ENCODE measurements at regions not wholly inside any gene's neighbourhood (a gene's known extent, or its start where the extent isn't known, plus 50 kb on each side); places are given as distances from the start of the nearest gene placed in this dataset.

GRCh38 chr3:152100491-152101132, 168.1 kb upstream of the MBNL1 start:
- Histone ChIP-seq H3K79me2 (ENCODE audit: insufficient read depth, low read length) (no peaks in the 10 kb centered on the region), H3K4me3 (ENCODE audit: low read length, poor library complexity, severe bottlenecking) (no peak overlapping the region), H3K36me3 (ENCODE audit: insufficient read depth, low read length) (no peaks in the 10 kb centered on the region), H3K27me3 (ENCODE audit: insufficient read depth, low read length, poor library complexity, severe bottlenecking) (no peaks in the 10 kb centered on the region), H3K9me2 (replicated peaks; ENCODE audit: low read depth, low read length) (no peaks in the 10 kb centered on the region), H3K9ac (ENCODE audit: low read depth, low read length, poor library complexity, severe bottlenecking) (no peak overlapping the region), H3K4me2 (ENCODE audit: low read depth, low read length, poor library complexity, severe bottlenecking) (no peak overlapping the region), H2AFZ (ENCODE audit: low read length) (no peak overlapping the region), H3K9me3 (ENCODE audit: insufficient read depth, low read depth, low read length) (no peaks in the 10 kb centered on the region), H3K4me1 (ENCODE audit: insufficient read depth, low read length, poor library complexity, severe bottlenecking) (no peaks in the 10 kb centered on the region), H3F3A (ENCODE audit: low read depth) (no peaks in the 10 kb centered on the region), H4K20me1 (ENCODE audit: insufficient read depth, low read length, poor library complexity, severe bottlenecking) (no peaks in the 10 kb centered on the region)
- TF ChIP-seq CTCF (conservative IDR thresholded peaks at IDR 0.05; ENCODE audit: low read length), result no peak

DNA sequence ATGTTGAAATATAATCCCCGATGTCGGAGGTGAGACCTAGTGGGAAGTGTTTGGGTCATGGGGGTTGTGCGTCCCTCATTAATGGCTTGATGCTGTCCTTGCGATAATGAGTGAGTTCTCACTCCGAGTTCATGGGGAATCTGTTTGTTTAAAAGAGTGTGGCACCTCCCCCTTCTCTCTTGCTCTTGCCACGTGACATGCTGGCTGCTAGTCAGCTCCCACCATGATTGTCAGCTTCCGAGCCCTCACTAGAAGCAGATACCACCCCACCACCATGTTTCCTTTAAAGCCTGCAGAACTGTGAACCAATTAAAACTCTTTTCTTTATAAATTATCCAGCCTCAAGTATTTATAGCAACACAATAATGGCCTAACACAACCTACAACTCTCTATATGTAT, 166.3 kb upstream of the MBNL1 start:
- Histone ChIP-seq H3F3A (ENCODE audit: low read depth) (no peaks in the 10 kb centered on the region), H3K9me3 (ENCODE audit: insufficient read depth, low read depth, low read length) (no peaks in the 10 kb centered on the region), H4K20me1 (ENCODE audit: insufficient read depth, low read length, poor library complexity, severe bottlenecking) (no peaks in the 10 kb centered on the region), H3K36me3 (ENCODE audit: insufficient read depth, low read length) (no peaks in the 10 kb centered on the region), H3K4me3 (ENCODE audit: low read length, poor library complexity, severe bottlenecking) (no peak overlapping the region), H2AFZ (ENCODE audit: low read length) (no peak overlapping the region), H3K9me2 (replicated peaks; ENCODE audit: low read depth, low read length) (no peaks in the 10 kb centered on the region), H3K9ac (ENCODE audit: low read depth, low read length, poor library complexity, severe bottlenecking) (no peak overlapping the region), H3K4me1 (ENCODE audit: insufficient read depth, low read length, poor library complexity, severe bottlenecking) (no peaks in the 10 kb centered on the region), H3K27me3 (ENCODE audit: insufficient read depth, low read length, poor library complexity, severe bottlenecking) (no peaks in the 10 kb centered on the region), H3K4me2 (ENCODE audit: low read depth, low read length, poor library complexity, severe bottlenecking) (no peak overlapping the region), H3K79me2 (ENCODE audit: insufficient read depth, low read length) (no peaks in the 10 kb centered on the region)
- TF ChIP-seq EZH2phosphoT487 (IDR thresholded peaks at IDR 0.05; ENCODE audit: borderline replicate concordance), result no peak
- TF ChIP-seq CTCF (conservative IDR thresholded peaks at IDR 0.05; ENCODE audit: low read length), result no peak

DNA sequence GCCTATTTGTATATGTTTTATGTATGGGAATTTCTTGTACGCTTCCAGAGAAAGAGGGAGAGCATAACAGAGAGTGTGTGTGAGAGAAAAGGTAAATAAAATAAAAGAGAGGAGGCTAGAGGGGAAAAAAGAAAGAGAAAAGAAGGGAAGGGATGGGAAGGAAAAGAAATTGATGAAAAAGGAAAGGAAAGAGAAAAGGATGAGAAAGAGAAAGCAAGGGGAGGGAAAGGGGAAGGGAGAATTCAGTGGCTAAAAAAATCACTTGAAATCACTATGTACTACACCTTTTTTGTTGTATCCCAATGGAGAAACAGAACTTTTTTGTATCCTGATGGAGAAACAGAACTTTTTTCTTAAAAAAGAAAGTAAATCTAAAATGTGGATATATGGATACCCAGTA, 165.5 kb upstream of the MBNL1 start:
- H2AFZ ChIP-seq (ENCODE audit: low read length), result no peak overlapping the region
- H3K9me2 ChIP-seq (replicated peaks; ENCODE audit: low read depth, low read length), result no peaks in the 10 kb centered on the region
- H3K9ac ChIP-seq (ENCODE audit: low read depth, low read length, poor library complexity, severe bottlenecking), result no peak overlapping the region
- no peaks in the 10 kb centered on the region for H3K79me2 ChIP-seq (ENCODE audit: insufficient read depth, low read length)
- H3K4me1 ChIP-seq (ENCODE audit: insufficient read depth, low read length, poor library complexity, severe bottlenecking), result no peaks in the 10 kb centered on the region
- H3K36me3 ChIP-seq (ENCODE audit: insufficient read depth, low read length), result no peaks in the 10 kb centered on the region
- TF ChIP-seq EZH2phosphoT487 (IDR thresholded peaks at IDR 0.05; ENCODE audit: borderline replicate concordance), result no peak
- no peaks in the 10 kb centered on the region for H3F3A ChIP-seq (ENCODE audit: low read depth)
- no peaks in the 10 kb centered on the region for H3K27me3 ChIP-seq (ENCODE audit: insufficient read depth, low read length, poor library complexity, severe bottlenecking)
- H3K4me3 ChIP-seq (ENCODE audit: low read length, poor library complexity, severe bottlenecking), result no peak overlapping the region
- H3K4me2 ChIP-seq (ENCODE audit: low read depth, low read length, poor library complexity, severe bottlenecking), result no peak overlapping the region
- no peaks in the 10 kb centered on the region for H3K9me3 ChIP-seq (ENCODE audit: insufficient read depth, low read depth, low read length)
- H4K20me1 ChIP-seq (ENCODE audit: insufficient read depth, low read length, poor library complexity, severe bottlenecking), result no peaks in the 10 kb centered on the region

DNA sequence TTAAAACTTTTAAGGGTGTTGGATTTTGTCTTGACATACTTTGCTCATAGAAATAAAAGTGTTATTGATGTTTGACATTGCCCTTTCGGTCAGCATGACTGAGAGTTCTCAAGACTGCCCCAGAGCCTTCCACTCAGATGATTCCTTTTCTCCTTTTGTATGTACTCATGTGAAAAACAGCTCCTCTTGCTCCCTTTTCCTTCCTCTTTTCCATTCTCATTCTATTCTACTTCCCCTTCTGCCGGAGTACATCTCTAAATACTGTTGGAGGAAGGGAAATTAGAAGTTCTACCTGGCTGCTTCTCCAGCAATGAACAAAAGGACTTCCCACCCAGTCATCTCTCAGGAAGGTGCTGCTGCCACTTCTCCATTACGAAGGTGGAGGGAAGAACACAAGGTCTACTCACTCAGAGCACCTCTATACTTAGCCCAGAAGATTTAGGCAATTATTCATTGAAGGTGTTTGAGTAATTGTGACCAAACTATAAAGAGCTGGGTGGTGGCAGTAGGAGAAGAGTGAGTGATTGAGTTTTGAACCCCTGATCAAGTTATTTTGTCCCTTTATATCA, 163.8 kb upstream of the MBNL1 start:
- no peaks in the 10 kb centered on the region for H4K20me1 ChIP-seq (ENCODE audit: insufficient read depth, low read length, poor library complexity, severe bottlenecking)
- TF ChIP-seq CTCF (conservative IDR thresholded peaks at IDR 0.05; ENCODE audit: low read length) (no peak), EZH2phosphoT487 (IDR thresholded peaks at IDR 0.05; ENCODE audit: borderline replicate concordance) (no peak)
- no peaks in the 10 kb centered on the region for H3K4me1 ChIP-seq (ENCODE audit: insufficient read depth, low read length, poor library complexity, severe bottlenecking)
- 0 out of 2 replicates have a peak overlapping the region, but pooled peaks have one; percentile 35 for H2AFZ ChIP-seq (ENCODE audit: low read length)
- H3K79me2 ChIP-seq (ENCODE audit: insufficient read depth, low read length), result no peaks in the 10 kb centered on the region
- H3F3A ChIP-seq (ENCODE audit: low read depth), result no peaks in the 10 kb centered on the region
- no peaks in the 10 kb centered on the region for H3K9me2 ChIP-seq (replicated peaks; ENCODE audit: low read depth, low read length)
- no peak overlapping the region for H3K4me2 ChIP-seq (ENCODE audit: low read depth, low read length, poor library complexity, severe bottlenecking)
- no peak overlapping the region for H3K4me3 ChIP-seq (ENCODE audit: low read length, poor library complexity, severe bottlenecking)
- H3K27me3 ChIP-seq (ENCODE audit: insufficient read depth, low read length, poor library complexity, severe bottlenecking), result no peaks in the 10 kb centered on the region
- no peaks in the 10 kb centered on the region for H3K36me3 ChIP-seq (ENCODE audit: insufficient read depth, low read length)
- no peak overlapping the region for H3K9ac ChIP-seq (ENCODE audit: low read depth, low read length, poor library complexity, severe bottlenecking)
- no peaks in the 10 kb centered on the region for H3K9me3 ChIP-seq (ENCODE audit: insufficient read depth, low read depth, low read length)

Measured in Loucy (cell line).